ENCODE measurements at regions not wholly inside any gene's neighbourhood (a gene's known extent, or its start where the extent isn't known, plus 50 kb on each side); places are given as distances from the start of the nearest gene placed in this dataset.

DNA sequence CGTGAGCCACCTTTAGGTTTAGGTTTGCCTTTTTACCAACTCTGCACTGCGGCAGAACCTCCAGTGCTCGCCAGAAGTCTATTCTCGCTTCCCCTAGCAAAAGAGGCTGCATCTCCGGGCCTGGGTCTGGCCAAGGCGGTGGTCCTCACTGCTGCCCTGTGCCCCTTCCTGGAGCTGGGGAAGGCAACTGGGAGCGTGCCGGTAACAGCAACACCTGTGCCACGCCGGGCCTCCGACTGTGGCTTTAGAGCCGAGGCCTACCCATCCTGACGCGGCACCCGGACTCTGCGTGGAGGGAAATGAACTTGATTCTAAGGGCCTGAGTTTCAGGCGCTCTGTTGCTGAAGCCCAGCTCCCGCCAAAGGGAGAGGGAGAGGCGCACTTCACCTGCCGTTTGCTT is 82.4 kb upstream of the SPATA31C2 start:
- TF ChIP-seq, protein P1, sequence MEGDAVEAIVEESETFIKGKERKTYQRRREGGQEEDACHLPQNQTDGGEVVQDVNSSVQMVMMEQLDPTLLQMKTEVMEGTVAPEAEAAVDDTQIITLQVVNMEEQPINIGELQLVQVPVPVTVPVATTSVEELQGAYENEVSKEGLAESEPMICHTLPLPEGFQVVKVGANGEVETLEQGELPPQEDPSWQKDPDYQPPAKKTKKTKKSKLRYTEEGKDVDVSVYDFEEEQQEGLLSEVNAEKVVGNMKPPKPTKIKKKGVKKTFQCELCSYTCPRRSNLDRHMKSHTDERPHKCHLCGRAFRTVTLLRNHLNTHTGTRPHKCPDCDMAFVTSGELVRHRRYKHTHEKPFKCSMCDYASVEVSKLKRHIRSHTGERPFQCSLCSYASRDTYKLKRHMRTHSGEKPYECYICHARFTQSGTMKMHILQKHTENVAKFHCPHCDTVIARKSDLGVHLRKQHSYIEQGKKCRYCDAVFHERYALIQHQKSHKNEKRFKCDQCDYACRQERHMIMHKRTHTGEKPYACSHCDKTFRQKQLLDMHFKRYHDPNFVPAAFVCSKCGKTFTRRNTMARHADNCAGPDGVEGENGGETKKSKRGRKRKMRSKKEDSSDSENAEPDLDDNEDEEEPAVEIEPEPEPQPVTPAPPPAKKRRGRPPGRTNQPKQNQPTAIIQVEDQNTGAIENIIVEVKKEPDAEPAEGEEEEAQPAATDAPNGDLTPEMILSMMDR (IDR thresholded peaks at IDR 0.05): no peak
- no peak for TF ChIP-seq POLR2A (IDR thresholded peaks at IDR 0.05)
